Suppressor macrophage treated with lipopolysaccharide for 1 hour (primary cell): ENCODE measurements at regions not wholly inside any gene's neighbourhood (a gene's known extent, or its start where the extent isn't known, plus 50 kb on each side); places are given as distances from the start of the nearest gene placed in this dataset.
"Not testable (repeated sequence)": the region's sequence is repeated elsewhere in the genome, so short reads cannot be mapped to it uniquely, and the experiment has no call there.

ENCODE experiments used
- DNase-seq, 3 donors: peaks; one replicate each; pipeline ENCODE4 v3.0.0-alpha.2; 2020 to 2022

- DNase-seq = not testable (repeated sequence)
These were observed 285.9 kb downstream of the BCL2L11 start for GRCh38 chr2:111406616-111407015.

GRCh38 chr2:111407632-111408194 is 287.0 kb downstream of the BCL2L11 start:
- not testable (repeated sequence) for DNase-seq

GRCh38 chr2:111410868-111411406 is 290.2 kb downstream of the BCL2L11 start:
- DNase-seq = peak; percentile 23 to 73 (median 52)

GRCh38 chr2:111411867-111412681 is 291.4 kb downstream of the BCL2L11 start:
- DNase-seq = not testable (repeated sequence)

- DNase-seq = peak; percentile 49 to 80 (median 58)
These were observed 292.3 kb downstream of the BCL2L11 start for GRCh38 chr2:111412841-111413650.

- DNase-seq = not testable (repeated sequence)
These were observed 293.2 kb downstream of the BCL2L11 start for GRCh38 chr2:111413950-111414349.

- DNase-seq = peak; percentile 70 to 90 (median 79)
These were observed 295.3 kb downstream of the BCL2L11 start for GRCh38 chr2:111415765-111416743.

- DNase-seq = not testable (repeated sequence)
These were observed 296.3 kb downstream of the BCL2L11 start for GRCh38 chr2:111417026-111417425.

GRCh38 chr2:111418091-111418875 is 297.6 kb downstream of the BCL2L11 start:
- DNase-seq = peak in 2 of 3 donors; percentile 16 to 19

GRCh38 chr2:111420074-111420473 is 299.4 kb downstream of the BCL2L11 start:
- DNase-seq = peak in 1 of 3 donors; percentile 18

GRCh38 chr2:111420835-111421234 is 300.1 kb downstream of the BCL2L11 start:
- DNase-seq = peak in 1 of 3 donors; percentile 8

GRCh38 chr2:111421949-111422348 is 301.2 kb downstream of the BCL2L11 start:
- not testable (repeated sequence) for DNase-seq

GRCh38 chr2:111422562-111422961 is 301.8 kb downstream of the BCL2L11 start:
- DNase-seq = peak in 1 of 3 donors; percentile 11

GRCh38 chr2:111423184-111423583 is 302.5 kb downstream of the BCL2L11 start:
- DNase-seq = peak in 1 of 3 donors; percentile 6

GRCh38 chr2:111424176-111424575 is 303.5 kb downstream of the BCL2L11 start:
- not testable (repeated sequence) for DNase-seq

GRCh38 chr2:111424851-111425309 is 304.2 kb downstream of the BCL2L11 start:
- peak in 1 of 3 donors; percentile 9 for DNase-seq

- peak in 1 of 3 donors; percentile 14 for DNase-seq
These were observed 305.1 kb downstream of the BCL2L11 start for GRCh38 chr2:111425789-111426201.

- peak in 1 of 3 donors; percentile 8 for DNase-seq
These were observed 306.6 kb downstream of the BCL2L11 start for GRCh38 chr2:111427346-111427745.

- DNase-seq = not testable (repeated sequence)
These were observed 308.2 kb downstream of the BCL2L11 start for GRCh38 chr2:111428915-111429314.

GRCh38 chr2:111429353-111429752 is 308.6 kb downstream of the BCL2L11 start:
- peak in 1 of 3 donors; percentile 12 for DNase-seq
